GM18951 (cell line): ENCODE measurements at regions not wholly inside any gene's neighbourhood (a gene's known extent, or its start where the extent isn't known, plus 50 kb on each side); places are given as distances from the start of the nearest gene placed in this dataset.

Experiments
- POLR2A ChIP-seq: IDR thresholded peaks from 4 replicates; pipeline ENCODE4 v1.6.1; 2011; ENCODE audit warnings: mild to moderate bottlenecking; ENCODE audit not compliant: insufficient read length, insufficient read depth; ENCODE audit errors: extremely low read depth
- in situ Hi-C: fragments of 300-500 bp; cut with MboI; formaldehyde crosslinking; loops from one replicate; pipeline ENCODE4 v1.12.0; 2022; ENCODE audit warnings: low sequenced_read_pairs, mixed read lengths, inconsistent platforms; ENCODE audit not compliant: unreplicated experiment

DNA sequence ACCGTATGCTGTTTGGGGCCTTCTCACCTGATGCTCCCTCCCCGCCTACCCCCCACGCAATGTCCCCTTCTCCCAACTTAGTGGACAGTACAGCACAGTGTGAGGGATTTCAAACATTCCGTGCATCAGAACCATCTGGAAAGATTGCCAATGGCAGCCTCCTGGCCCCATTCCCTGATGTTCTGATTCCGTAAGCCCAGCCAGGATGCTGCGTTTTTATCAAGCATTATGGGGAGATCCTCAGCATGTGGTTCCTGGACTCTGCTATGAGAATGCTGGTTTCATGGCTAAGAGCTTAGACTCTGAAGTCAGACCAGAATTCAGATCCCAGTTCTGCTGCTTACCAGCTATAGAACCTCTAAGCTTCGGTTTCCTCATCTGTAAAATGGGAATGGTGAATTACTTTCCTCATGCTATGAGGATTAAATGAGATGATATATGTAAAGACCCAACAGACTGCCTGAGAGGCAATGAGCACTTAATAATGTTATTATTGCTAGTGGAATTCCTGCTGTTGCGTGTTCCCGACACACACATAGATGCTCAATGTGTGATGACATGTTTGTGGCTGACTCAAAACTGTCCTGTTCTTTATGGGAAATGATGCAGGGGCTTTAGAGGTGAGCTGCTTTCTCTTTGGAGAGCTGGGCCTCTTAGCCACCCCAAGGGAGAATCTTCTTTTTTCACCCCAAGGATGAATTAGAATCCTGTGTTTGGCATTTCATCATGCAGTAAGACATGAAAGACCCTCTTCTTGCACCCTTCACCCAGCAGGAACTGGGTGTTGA lies 60.8 kb upstream of the SMNDC1 start:
- TF ChIP-seq POLR2A: no peak
- in situ Hi-C loops: no loop called here

DNA sequence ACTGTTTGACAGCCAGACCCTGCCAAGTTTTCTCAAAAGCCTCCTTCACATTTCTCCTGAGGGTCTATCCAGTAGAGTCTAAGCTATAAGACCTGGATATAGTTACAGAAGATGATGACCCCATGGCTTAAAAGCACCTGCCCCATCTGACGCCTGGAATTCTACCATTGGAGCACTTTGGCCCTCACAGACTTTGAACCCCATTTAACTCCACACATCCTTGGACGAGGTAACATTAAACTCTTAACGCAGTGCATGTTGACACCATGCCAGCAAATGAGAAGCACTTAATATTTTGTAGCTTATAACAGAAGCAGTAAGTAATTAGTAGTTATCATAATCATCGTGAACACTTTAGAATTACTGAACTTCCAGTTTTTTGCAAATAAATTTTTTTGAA lies 61.9 kb upstream of the SMNDC1 start:
- TF ChIP-seq POLR2A: no peak
- in situ Hi-C loops: no loop called here

DNA sequence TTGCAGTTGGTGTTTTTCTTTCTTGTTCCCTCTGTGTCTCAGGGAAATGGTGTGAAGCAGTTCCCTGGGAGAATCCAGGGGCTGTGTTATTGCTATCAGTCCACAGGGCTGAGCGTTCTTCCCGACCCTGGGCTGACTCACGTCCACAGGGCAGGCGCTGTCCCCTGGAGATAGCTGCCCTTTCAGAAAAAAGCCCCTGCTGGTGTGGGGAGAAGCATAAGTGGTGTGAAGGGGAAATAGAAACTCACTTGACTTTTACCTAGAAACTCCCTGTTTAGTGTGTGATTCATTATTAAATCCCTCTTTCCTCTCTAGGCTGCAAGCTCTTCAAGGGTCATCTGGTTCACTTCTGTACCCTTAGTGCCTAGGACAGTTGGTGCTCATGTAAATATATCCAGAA lies 63.3 kb upstream of the SMNDC1 start:
- in situ Hi-C loops: no loop called here
- TF ChIP-seq POLR2A: no peak

DNA sequence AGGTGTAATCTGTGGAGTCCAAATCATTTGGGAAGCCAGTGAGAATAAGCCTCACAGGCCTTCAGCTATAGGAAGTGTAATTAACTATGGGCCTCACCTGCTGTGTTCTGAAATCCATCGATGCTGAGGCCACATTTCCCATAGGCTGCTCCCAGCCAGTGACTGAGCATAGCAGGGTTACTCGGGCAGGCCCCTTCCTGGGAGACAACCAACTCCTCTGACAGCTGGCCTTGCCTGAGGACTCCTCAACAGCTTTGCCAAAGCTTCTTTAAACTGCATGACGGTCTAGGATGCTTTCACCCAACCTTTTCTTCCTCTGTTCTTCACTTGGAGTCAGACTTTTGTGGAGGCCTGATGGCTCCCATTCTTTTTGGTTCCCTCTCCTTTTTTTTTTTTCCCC lies 63.8 kb upstream of the SMNDC1 start:
- TF ChIP-seq POLR2A: no peak
- in situ Hi-C loops: no loop called here

- in situ Hi-C loops: no loop called here
- no peak for TF ChIP-seq POLR2A
These were observed 65.3 kb upstream of the SMNDC1 start for GRCh38 chr10:110370006-110370405.

GRCh38 chr10:110372656-110373055 lies 67.9 kb upstream of the SMNDC1 start:
- in situ Hi-C loops: no loop called here
- no peak for TF ChIP-seq POLR2A

DNA sequence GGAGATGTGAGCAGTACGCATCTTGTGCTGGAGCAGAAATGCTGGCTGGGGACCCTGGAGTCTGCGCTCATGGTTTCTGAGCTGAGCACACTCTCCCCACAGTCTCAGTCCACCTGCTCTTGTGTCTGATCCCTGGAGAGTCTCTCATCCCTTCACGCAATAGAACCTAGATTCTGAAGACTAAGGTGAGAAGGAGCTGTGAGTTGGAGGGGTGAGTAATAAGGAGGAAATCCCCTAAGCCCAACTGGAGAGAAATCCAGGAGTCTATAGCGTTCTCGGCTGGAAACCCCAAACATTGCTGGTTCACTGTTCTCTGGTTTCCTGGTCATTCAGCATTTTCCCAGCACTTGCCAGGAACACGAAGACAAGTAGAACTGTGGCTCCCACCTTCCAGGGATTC lies 68.3 kb upstream of the SMNDC1 start:
- no peak for TF ChIP-seq POLR2A

GRCh38 chr10:110373857-110374654 lies 69.3 kb upstream of the SMNDC1 start:
- no peak for TF ChIP-seq POLR2A
- in situ Hi-C loops: no loop called here

More for the DNA sequence above, 68.3 kb upstream of the SMNDC1 start:
- in situ Hi-C loops: no loop called here

DNA sequence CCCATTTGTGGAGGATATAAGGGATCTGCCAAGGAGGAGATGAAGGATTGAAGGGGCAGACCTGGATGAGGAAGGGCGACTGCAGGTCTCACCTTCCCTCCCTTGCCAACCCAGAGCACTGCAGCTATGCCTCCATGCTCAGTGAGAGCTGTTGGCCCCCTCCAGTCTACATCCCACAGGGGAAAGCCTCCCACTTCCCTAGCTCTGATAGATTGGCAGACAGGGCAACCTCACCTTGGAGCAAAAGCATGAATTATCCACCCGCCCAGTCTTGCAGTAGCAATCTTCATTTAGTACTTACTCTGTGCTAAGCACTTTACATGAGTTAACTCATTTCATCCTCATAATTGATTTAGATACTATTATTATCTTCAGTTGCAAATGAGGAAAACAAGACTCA lies 70.4 kb upstream of the SMNDC1 start:
- TF ChIP-seq POLR2A: no peak
- in situ Hi-C loops: no loop called here

DNA sequence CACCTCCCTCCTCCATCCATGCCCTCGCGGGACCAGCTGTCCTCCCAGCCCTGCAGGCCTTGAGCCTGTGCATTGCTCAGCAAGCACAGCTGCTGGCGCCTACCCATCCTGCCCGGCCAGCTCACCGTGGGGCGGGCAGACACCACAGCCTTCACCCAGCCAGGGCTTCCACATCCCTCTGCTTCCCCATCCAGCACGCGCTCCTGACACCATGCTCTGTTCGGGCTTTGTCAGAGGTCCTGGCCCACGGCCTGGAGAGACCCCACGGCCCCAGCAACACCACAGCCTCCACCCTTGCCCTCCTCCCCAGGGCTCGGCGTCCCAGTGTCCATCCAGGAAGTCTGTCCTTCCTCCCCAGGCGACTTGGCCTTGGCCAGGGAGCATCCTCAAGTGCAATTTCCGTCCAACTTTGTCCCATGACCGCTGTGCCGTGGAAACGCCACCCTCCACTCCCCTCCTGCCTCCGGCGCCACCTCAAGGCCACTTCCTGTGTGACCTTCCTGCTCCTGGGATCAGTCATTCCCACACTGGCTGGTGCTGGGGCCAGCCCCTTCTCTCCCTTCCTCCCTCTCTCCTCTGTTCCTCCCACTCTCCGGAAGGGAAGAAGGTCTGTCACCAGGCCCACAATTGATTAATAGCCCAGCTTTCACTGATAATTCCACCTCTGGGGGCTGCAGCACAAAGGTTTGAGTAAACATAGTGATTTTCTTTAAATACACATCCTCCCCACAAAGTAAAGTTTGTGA lies 71.5 kb upstream of the SMNDC1 start:
- in situ Hi-C loops: no loop called here
- TF ChIP-seq POLR2A: no peak

- TF ChIP-seq POLR2A: no peak
- in situ Hi-C loops: no loop called here
These were observed 72.0 kb upstream of the SMNDC1 start for GRCh38 chr10:110376767-110377160.

DNA sequence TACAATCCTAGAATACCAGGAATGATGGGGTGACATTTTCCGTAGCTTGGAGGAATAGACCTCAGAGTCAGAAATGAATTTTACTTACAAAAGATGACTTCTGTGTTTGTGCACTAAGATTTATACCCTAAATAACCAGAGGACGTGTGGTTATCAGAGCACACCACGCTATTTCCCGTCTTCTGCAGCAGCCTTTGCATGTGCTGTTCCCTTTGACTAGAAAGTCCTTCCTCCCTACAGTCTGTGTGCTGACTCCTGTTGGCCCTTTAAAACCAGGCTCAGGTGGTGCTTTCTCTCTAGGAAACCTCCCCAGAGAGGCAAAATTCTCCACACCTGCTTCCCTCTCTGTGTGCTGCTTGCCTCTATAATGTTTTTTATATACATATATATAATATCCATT lies 73.3 kb upstream of the SMNDC1 start:
- in situ Hi-C loops: no loop called here
- TF ChIP-seq POLR2A: no peak

DNA sequence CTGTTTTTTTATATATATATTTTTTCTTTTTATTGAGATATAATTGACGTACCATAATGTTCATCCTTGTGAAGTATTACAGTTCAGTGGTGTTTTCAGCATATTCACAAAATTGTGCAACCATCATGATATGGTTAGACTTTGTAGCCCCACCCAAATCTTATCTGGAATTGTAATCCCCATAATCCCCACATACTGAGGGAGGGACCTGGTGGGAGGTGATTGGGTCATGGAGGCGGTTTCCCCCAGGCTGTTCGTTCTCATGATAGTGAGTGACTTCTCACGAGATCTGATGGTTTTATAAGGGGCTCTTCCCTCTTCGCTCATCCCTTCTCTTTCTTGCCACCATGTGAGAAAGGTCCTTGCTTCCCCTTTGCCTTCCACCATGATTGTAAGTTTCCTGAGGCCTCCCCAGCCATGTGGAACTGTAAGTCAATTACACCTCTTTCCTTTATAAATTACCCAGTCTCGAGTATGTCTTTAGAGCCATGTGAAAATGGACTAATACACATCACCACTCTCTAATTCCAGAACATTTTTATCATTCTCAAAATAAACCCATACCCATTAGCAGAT lies 73.9 kb upstream of the SMNDC1 start:
- no peak for TF ChIP-seq POLR2A
- in situ Hi-C loops: no loop called here

DNA sequence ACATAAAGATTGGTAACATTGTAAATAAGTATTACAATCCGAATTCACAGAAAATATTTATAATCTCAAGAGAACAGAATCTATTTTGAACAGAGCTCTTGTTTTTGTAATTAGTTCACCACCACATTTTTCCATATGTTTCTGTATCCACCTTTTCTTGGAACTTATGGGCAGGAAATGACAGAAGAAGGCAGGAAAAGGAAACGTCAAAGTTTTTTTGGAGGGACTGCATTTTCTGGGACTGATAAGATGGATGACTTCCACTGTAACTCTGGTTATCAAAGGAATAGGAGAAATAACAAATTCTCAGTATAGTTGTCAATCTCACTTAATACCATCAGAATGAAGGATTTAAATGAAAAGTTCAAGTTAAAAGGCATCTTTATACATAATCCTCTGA lies 75.1 kb upstream of the SMNDC1 start:
- no peak for TF ChIP-seq POLR2A
- in situ Hi-C loops: no loop called here

GRCh38 chr10:110380293-110380692 lies 75.6 kb upstream of the SMNDC1 start:
- TF ChIP-seq POLR2A: no peak
- in situ Hi-C loops: no loop called here
